22Rv1 (cell line): ENCODE measurements at regions not wholly inside any gene's neighbourhood (a gene's known extent, or its start where the extent isn't known, plus 50 kb on each side); places are given as distances from the start of the nearest gene placed in this dataset.
"Not testable (repeated sequence)": the region's sequence is repeated elsewhere in the genome, so short reads cannot be mapped to it uniquely, and the experiment has no call there.

Experiments
- H3K27ac ChIP-seq: fragments of 450-650 bp; 2 replicates; pipeline ENCODE4 v1.5.1; 2017
- ZFX ChIP-seq: fragments of 450-650 bp; IDR thresholded peaks from 2 replicates; pipeline ENCODE4 v1.6.1; 2017; ENCODE audit warnings: antibody characterized with exemption, borderline replicate concordance
- TF ChIP-seq, protein P1 (sequence below): fragments of 450-650 bp; IDR thresholded peaks from 2 replicates; pipeline ENCODE4 v1.5.1; 2017; ENCODE audit warnings: mild to moderate bottlenecking

- TF ChIP-seq, protein P1, sequence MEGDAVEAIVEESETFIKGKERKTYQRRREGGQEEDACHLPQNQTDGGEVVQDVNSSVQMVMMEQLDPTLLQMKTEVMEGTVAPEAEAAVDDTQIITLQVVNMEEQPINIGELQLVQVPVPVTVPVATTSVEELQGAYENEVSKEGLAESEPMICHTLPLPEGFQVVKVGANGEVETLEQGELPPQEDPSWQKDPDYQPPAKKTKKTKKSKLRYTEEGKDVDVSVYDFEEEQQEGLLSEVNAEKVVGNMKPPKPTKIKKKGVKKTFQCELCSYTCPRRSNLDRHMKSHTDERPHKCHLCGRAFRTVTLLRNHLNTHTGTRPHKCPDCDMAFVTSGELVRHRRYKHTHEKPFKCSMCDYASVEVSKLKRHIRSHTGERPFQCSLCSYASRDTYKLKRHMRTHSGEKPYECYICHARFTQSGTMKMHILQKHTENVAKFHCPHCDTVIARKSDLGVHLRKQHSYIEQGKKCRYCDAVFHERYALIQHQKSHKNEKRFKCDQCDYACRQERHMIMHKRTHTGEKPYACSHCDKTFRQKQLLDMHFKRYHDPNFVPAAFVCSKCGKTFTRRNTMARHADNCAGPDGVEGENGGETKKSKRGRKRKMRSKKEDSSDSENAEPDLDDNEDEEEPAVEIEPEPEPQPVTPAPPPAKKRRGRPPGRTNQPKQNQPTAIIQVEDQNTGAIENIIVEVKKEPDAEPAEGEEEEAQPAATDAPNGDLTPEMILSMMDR, result no peak
- no peak for TF ChIP-seq ZFX
- H3K27ac ChIP-seq, result no peak overlapping the region
Measured at GRCh38 chr12:131230340-131231031, 276.8 kb downstream of the ADGRD1 start.

DNA sequence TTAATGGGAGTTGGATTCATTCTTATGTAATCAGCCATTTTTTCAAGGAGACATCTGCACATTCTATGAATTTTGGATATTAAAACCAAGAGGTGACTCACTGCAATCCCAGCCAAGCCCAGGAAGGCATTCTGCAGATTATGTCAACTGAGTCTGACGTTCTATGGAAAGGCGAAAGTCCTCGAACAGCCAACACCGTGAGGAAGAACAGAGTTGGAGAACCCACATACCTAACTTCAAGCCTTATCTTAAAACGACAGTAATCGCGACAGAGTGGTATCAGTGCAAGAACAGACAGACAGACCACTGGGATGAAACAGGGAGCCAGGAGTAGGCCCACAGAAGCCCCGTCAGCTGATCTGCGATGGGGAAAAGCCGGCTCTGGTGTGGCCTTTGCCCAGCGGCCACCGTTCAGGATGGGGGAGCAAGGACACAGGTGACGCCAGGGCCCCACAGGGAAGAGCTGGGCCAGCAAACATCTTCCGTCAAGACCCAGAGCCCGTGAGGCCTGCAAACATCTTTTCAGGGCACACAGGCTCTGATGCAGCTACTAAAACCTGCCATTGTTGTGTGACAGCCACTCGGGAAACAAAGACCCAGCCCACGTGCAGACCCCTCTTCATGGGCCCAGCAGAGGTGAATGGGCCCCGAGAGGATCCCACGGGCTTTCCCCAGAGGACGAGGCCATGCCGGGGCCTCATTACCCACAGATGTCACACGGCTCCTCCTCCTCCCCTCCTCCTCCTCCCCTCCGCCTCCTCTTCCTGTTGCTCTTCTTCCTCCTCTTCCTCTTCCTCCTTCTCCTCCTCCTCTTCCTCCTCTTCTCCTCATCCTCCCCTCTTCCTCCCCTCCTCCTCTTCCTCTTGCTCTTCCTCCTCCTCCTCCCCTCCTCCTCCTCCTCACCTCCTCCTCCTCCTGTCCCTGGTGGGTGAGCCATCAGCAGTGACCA lies 277.6 kb downstream of the ADGRD1 start:
- TF ChIP-seq ZFX, result no peak
- TF ChIP-seq, protein P1, result no peak
- no peak overlapping the region for H3K27ac ChIP-seq

- TF ChIP-seq, protein P1, result no peak
- TF ChIP-seq ZFX, result no peak
- no peak overlapping the region for H3K27ac ChIP-seq
Measured at GRCh38 chr12:131232036-131232435, 278.3 kb downstream of the ADGRD1 start.

DNA sequence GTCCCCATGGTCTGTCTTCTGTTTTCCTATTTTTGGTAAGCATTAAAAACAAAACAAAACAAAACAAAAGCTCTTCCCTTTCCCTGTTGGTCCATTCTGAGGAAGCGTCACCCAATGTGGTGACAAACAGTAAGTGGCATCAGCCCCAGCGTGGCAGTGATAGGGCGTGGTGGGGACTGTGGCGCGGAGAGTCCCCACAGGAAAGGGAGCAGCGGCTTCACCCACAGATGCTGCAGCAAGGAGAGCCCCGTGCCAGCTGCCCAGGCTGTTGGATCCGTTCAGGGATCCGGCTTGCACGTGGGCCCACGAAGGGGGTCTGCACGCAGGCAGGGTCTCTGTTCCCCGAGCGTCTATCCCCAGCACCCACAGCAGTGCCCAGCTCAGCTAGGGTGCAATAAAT lies 279.2 kb downstream of the ADGRD1 start:
- not testable (repeated sequence) for H3K27ac ChIP-seq

DNA sequence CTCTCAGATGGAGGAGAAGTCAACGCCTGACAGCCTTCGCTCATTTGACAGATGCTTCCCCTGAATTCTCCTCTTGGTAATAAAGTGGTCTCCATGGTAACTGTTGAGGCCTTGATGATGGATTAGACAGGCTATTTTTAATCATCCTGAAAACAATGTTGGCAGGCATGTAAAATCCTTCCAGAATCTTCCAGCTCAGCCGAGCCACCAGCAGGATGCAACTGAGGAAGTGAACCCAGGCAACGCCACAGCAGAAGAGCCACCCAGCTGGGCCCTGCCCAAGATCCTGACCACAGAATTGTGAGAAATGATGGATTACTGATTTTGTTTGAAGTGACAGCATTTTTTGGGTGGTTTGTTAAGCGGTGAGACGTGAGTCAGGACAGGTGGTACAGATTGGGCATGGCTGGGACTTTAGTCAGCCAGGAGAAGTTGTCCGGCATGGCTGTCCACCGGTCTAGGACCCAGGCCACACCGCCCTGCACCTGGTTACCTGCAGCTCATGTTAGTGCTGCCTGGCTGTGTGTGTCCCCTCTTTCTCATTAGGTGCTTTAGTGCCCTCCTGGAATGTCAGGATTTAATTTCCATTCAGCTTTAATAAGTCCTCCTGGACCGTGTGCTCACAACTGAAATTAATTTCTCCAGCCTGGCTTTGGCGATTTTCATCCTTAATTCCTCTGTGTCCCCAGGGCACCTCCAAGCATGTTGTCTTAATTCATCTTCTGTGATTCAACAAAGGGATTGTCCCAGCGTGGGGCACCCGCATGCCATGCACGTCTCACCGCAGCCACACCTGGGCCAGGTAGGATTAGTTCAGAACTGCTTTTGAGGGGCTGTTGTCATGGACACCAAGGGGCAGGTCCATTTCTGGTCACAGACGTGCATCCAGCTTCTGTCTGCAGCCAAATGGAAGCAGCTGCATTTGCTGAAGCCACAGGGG lies 280.4 kb downstream of the ADGRD1 start:
- not testable (repeated sequence) for H3K27ac ChIP-seq

GRCh38 chr12:131234841-131235271 lies 281.1 kb downstream of the ADGRD1 start:
- H3K27ac ChIP-seq, result not testable (repeated sequence)

- TF ChIP-seq ZFX, result no peak
- no peak overlapping the region for H3K27ac ChIP-seq
Measured at GRCh38 chr12:131235871-131236271, 282.2 kb downstream of the ADGRD1 start.

DNA sequence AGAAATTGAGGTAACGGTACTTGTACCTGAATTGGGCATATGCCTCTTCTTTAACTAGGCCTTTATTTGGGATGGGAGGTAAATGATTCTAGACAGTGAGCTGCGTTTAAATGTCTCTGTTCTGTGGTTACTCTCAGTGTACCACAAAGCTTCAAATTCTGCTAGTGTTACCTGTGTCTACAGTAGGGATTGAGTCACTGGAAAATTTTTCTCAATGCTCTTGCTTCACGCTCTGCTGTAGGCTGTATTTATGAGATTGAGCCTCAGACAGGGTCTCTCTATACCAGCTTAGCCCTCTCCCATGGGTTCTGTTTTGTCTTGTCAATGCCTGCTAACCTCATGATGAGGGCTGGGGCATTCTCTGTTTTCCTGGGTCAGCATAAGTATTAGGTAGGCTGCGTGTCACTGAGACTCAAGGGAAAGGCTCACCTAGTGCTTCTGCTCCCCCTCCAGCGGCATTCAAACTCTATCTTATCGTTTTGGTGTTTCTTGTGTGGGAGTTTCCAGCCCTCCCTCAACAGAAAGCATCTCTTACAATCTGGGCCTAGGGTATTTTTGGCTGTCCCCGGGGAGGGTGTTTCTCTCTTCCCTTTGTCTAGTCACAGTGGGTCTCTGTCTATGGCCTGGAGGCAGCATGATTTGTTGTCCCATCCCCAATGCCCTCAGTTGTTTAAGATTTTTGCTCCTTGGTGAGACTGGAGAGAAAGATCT lies 285.8 kb downstream of the ADGRD1 start:
- H3K27ac ChIP-seq, result no peak overlapping the region
- TF ChIP-seq ZFX, result no peak
- TF ChIP-seq, protein P1, result no peak
